AML-193 (cell line): ENCODE measurements at regions not wholly inside any gene's neighbourhood (a gene's known extent, or its start where the extent isn't known, plus 50 kb on each side); places are given as distances from the start of the nearest gene placed in this dataset.
A peak's percentile ranks its signal among the peaks of the same experiment; 100 is the strongest.

ENCODE experiments used
- DNase-seq, 2 experiments: peaks; one replicate each; lab custom pipeline; 2025; lab: John Stamatoyannopoulos, UW

DNA sequence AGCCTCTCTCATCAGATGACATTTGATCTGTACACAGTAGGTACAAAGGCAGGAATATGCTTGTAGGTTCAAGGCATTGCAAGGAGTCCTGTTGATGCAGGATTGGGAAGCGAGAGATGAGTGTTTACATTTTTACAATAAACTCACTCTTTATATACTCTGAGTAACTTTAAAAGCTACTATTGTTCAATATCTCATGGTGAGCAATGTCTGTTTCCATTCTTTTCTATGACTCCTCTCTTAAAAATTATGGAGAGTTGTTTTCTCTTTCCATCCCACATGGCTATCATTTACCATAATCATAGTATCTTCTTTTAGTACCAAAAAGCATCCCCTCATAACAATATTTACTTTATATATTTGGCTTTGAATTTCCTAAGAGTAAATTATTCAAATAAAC is 314.0 kb upstream of the CDIN1 start:
- no peak for DNase-seq

DNA sequence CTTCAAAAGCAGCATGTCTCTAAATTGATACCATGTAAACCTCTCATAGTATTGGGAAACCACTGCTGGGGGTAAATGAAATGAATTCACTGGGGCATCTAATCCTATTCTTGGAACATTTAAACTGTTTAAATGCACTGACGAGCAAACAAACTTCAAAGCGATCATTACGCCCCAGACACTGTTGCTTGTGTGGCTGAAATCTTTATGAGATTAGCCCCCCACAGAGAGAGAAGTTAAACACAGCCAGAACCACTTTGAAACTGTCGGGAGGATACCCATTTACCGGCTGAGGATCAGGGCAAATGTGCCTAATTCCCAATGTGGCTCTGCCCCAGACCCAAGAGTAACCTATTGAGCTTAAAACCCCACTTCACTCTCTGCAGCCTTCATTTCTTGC is 308.4 kb upstream of the CDIN1 start:
- no peak for DNase-seq

DNA sequence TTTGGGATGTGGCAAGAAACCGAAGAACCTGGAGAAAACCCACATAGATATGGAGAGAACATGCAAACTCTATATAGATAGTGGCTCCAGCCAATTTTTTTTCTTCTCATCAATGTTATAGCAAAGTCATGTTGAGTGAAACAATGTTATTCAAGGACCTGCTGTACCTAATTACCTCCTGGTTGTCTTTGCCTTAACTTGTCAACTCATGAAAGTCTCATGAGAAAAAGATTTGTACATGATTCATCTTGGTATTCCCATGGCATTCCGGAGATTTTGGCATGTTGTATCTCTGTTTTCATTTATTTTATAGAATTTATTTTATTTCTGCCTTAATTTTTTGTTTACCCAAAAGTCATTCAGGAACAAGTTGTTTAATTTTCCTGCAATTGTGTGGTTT is 303.8 kb upstream of the CDIN1 start:
- no peak for DNase-seq

DNA sequence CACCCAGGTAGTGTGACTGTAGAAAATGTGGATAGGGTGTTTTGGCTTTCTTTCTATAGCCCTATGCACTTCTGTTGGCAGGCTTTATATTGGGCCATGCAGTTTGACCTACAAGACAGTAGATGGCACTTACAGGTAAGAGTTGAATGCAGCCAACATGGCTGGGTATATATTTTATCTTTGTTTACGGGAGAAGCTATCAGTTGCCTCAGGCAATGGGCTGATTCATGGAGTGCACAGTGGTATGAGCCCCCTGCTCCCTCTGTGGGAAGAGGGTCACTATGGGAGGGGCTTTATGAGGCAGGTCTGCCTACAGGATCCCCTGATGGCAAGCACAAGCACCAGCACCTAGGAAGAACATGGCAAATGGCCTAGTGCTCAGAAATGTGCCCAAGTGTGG is 301.2 kb upstream of the CDIN1 start:
- DNase-seq = peak in 1 of 2 experiments; percentile 2

DNA sequence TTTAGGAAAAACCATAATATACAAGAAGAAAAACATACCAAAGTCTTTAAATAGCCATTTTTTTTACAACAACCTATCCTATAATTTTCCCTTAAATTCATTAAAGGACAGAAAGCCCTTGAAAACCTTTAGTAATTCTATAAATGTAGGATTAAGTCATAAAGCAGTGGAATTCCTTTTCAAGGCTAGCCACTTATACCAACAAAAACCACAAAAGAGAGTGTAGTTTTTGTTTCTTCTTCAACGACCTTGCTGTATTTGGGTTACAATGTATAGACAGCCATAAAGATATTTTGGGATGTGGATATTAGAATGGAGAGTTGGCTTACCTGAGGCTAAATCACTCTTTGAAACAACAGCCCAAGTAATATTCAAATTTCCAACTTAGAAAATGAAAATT is 296.6 kb upstream of the CDIN1 start:
- DNase-seq = no peak

DNA sequence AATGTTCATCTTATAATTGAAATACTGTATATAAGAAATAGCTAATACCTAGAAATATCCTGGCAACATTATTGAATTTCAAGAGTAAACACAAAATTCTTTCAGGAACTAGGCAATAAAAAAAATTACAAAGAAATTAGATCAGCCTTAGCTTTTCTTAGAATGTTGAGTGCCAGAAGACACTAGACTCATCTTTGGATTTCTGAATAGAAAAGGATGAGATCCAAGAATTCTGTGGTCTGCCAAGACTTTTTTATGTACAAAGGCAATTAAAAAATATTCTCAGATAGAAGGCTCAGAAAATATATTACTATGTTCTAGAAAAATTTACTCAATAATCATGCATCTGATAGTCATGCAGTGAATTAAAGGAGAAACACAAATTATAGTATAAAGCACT is 294.5 kb upstream of the CDIN1 start:
- DNase-seq = no peak

DNA sequence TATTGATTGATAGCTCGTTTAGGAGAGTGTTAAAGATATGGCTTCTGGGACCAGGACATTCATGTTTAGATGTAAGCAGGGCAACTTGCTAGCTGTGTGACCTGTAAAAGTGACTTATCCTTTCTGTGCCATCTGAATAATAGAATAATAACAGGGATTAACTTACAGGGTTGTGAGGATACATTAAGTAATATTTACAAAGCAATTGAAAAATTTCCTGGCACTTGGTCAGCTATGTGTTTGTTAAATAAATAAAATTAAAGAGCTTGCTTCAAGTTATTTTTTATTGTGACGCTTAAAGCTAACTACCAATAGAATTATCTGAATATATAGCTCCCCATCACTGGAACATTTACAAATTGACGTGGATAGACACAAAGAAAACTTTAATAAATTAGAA is 287.9 kb upstream of the CDIN1 start:
- no peak for DNase-seq

DNA sequence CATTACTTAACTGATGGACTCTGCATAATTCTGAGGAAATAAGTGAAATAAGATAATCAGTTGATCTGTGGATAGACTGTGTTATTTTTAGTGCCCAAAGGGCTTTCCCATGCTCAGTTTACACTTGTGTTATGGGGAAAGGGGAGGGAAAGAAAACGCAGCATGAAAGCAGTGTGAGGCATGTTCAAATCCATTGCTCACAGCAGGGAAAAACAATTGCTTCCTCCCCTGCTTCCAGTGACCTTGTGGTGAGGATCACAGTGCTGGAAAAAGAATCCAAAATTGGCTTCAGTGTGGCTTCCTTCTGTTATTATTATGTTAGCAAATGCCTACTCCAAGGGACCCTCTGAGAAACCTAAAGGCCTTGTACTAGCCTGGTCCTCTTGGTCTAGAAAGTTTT is 285.1 kb upstream of the CDIN1 start:
- DNase-seq = no peak

DNA sequence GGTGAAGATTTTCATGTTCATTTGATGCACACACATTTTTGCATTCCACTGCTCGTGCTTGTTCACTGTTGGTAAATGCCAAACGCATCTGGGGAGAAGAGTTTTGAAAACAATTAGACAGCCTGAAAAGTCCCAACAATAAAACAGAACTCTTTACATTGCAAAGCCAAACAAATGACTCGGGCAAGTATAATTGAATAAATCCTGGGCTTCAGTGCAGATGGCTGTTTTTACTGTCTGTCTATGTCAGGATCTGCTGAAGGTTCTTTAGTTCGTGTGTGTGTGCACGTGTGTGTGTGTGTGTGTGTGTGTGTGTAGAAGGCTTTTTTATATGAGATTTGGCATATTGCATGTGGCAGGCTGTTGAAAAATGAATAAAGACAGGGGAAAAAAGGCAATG is 277.5 kb upstream of the CDIN1 start:
- no peak for DNase-seq

DNA sequence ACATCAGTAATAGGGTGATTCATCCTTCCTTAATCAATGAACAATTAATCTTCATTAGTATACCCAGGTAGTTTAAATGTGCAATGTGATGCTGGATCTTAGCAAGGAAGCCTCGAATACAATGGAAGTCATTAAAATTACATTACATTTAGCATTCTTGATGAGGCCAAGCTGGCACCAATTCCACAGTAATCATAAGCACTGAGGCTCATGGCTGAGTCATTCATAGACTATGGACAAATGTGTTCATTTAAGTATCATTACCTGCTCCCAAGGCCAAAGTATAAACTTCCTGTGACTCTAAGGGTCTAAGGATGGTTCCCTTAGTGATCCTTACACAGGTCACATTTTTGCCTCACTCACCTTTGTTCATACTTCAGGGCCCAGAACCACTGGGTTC is 266.4 kb upstream of the CDIN1 start:
- DNase-seq = no peak

DNA sequence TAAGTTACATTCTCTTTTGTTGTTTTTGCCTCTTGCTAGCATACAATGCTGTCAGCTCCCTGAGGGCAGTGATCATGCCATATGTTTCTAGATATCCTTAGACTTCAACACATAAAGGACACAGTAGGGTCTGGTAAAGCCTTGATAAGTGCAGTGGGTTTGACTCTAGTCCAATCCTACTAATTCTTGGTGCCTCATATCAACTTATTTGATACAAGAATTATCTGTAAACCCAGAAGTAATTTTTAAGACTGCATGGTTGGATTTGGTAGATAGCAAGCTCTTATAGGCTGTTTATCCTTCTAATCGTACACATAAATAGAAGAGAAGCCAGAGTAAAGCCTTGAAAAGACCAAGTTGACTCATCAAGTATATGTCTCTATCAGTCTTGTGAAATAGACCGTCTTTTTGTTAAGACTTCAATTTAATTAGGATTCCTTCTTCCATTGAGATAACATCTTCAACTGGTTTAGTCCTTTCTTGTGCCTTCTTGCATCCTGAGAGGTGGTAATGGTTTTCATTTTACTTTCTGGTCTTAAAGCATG is 265.6 kb upstream of the CDIN1 start:
- no peak for DNase-seq

DNA sequence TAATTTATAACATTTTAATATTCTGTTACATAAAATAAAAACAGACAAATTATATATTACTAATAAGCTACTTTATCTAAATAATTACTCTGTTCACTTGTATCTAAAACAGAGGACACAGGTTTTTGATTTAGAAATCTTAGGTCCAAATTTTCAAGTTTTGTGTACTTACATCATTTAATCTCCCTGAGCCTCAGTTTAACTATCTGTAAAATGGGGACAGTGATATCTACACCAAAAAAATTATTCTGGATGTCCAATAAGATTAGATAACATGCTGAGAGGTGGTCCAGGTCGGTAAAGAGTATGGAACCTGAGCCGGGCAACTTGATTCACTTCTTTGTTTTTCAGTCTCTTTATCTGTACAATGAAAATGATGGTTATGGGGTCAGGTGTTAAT is 263.8 kb upstream of the CDIN1 start:
- no peak for DNase-seq

DNA sequence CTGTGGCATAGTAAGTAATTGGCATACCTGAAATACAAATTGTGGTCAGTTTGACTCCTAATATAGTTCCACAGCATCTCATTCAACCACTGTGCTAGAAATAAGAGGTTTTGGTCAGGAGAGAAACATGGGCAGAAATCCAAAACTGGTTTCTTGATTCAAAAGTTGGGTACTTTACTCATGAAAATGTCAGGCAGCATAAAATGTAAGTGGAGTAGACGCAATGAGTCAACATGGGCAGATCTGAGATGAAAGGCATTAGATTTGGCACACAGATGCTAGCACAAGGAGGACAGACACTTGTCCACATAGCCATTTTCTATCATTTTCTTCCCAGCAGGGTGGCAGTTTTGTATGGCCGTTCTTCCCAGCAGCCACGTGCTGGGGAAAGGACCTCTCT is 255.8 kb upstream of the CDIN1 start:
- DNase-seq = no peak

DNA sequence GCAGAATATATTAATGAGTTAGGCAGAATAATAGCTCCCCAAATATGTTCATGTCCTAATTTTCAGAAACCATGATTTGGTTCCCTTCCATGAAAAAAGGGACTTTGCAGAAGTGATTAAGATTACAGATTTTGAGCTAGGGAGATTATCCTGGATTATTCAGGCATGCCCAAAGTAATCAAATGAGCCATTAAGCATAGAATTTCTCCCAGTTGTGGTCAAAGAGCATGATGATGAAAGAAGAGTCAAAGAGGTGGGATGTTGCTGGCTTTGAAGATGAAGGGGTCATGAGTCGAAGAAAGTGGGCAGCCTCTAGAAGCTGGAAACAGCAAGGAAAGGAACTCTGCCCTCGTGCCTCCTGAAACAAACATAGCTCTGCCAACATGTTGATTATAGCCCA is 254.2 kb upstream of the CDIN1 start:
- DNase-seq = no peak

DNA sequence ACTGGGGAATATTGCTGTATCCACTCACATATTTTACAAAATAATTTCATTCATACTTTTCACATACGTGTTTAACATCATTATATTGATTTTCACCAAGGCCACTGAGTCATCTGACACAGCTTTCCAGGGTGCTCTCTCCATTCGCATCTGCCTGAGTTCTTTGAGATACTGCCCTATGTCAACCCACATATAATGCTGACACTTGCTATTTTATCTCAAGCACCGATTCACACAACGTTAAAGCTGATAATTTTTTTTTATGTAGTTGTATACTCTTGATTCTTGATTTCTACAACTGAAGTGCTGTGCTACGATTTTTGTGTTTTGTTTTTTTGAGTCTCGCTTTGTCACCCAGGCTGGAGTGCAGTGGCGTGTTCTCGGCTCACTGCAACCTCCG is 249.8 kb upstream of the CDIN1 start:
- no peak for DNase-seq

DNA sequence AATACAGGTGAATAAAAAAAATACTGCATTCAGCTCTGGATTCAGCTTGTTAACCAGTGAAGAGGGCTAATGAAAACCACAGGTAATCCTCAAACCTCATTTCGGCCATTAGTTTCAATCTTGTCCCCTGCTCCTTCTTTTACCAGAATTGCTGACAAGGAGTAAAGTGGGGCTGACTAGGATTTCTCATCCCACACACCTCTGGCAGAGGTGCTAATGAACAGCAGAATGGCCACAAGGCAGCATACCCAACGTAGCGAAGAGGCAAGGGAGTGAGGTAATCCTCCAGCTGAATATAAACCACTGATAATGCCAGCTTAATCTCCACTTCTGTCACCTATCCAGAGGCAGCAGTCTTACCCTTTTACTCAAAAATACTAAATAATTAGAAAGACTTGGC is 248.8 kb upstream of the CDIN1 start:
- no peak for DNase-seq

DNA sequence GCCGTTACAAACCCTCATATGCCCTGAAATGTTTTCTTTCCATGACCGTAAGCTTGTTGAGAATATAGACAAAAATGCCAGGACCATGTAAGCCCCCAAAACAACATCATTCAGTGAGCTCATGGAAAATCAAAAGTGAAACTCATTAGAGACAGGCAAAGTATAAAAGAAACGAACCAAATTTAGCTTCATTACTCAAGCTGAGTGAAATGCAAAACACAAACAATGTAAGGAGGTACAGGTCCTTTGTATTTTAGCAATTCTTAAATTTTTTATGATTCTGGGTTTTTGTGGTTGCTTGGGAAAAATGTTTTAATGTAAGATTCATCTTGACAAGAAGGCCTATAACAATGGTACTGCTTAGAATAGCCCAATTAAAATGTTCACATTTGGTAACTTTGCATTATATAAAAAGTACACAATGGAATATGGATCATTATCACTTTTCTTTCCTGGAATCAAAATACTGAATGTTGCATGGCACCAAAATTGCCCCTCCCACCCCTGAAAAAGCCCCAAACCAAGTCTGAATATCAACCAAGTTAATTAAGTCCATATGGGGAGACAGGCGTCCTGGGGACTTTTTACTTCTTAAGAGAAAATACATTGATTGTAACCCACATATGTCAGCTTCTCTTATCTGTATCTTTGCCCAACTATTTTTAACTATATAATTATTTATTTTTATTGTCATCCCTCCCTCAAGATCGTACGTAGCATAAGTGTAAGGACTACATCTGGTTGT is 247.7 kb upstream of the CDIN1 start:
- DNase-seq = no peak

DNA sequence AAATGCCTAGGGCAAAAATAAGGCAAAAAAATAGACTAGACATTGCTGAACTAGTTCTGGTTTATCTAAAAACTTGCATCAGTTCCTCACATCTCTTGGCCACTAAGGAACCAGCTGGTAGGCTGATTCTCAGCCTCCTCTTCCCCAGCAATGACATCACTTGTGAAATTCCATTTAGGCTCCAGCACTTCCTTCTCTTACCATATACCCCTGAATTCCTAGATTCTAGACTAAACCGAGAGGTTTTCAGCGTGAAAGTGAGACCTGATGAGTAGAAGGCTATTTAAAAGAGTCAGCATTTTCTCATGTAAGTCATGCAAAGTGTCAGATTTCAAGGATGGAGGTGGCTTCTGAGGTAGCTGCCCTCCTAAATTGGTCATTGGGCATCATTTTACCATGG is 247.1 kb upstream of the CDIN1 start:
- DNase-seq = no peak

DNA sequence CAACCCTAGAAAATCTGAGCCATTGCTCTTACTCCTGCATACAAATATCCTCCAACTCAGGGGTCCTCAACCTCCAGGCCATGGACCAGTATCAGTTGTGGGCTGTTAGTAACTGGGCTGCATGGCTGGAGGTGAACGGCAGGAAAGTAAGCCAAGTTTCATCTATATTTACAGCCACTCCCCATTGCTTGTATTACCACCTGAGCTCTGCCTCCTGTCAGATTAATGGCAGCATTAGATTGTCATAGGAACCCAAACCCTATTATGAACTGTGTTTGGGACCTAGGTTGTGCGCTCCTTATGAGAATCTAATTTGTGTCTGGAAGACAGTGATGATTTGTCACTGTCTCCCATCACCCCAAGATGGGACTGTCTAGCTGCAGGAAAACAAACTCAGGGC is 246.5 kb upstream of the CDIN1 start:
- no peak for DNase-seq

DNA sequence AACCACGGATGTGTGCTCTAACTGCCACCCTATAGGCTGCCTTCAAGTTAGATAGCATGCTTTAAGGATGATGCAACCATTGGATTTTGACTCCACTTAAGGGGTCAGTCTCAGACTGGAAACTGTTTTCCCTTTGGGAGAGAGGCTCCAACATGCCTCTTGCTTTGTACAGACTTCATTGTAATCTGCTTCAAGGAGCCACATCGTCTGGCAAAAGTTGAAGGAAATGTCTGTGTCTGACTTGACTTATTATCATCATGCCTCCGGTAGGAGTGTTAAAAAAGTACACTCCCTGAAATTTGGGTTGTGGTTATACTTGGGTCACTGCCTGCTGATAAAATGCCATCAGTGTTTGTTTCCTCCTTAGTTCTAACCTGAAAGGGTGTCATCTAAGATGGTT is 245.4 kb upstream of the CDIN1 start:
- DNase-seq = no peak

DNA sequence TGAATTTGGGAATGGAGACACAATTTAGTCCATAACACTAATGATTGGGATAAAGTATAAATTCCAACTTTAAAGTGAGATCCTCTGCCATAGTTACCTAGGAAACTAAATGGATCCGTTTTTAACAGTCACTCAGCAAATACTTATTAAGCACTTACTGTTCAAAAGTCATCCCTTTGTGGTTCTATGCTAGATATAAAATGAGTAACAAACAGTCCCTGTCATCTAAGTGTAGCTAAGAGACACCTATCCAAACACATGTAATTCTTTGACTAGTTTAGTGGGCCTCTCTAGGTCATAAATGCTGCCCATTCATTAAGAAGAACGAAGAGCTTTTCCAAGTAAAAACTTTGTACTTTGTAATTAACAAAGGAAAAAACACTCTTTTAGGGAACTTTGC is 244.2 kb upstream of the CDIN1 start:
- no peak for DNase-seq

DNA sequence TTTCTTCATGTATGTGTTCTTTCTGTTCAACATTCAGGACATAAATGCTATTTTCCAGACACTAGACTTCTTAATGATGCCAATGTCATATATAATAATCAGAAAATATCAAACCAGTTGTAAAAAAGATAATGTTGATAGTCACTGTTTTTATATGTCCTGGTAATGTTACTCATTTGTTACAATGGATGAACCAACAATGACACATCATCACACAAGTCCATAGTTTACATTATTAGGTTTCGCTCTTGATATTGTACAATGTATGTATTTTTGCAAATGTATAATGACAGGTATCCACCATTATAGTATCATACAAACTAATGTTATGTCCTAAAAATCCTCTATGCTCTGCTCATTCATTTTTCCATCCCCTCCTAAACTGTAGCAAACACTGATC is 243.8 kb upstream of the CDIN1 start:
- DNase-seq = no peak

DNA sequence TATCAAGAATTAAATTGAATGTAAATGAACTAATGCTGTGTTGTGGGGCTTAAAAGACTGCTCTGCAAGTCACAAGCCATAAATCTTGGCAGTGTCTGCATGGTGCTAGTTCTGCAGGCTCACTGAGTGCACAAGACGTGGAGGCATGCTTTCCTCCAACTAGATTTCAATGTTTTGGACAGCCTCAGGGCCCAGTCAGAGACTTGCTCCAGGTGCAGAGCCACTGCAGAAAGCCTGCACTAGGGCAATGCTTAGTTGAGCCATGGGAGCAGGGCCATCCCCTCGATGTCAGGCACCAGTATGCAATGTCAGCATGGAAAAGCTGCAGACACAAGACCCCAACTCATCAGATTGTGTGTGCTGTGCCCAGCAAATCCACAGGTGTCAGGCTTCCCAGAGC is 234.5 kb upstream of the CDIN1 start:
- no peak for DNase-seq

DNA sequence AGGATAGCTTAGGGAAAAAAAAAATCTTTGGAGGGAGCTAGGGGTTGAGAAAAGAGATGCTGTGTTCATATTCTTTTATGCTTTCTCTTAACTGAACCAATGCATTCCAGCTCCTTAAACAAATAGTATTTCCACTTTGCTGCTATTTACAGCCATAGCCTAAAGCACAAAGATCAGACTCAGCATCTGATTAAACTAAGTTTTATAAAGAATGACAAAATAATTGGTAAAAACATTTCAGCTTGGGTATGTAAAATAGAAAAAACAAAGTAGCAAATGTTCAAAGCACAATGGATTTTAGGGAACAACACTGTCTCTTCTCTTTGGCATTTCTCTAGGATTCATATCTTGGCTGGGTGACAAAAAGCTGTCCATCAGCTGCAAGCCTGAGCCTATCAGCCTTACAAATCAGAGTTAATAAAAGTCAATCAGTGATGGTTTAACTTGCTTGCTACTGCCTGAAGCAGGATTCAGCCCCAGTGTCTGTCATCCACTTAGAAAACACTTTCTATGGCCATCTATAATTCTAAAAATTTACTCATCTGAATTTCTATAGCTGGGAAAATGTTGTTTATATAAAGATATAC is 232.1 kb upstream of the CDIN1 start:
- no peak for DNase-seq
